Adrenal gland (tissue), 9 donors: ENCODE measurements at regions not wholly inside any gene's neighbourhood (a gene's known extent, or its start where the extent isn't known, plus 50 kb on each side); places are given as distances from the start of the nearest gene placed in this dataset.
"Not testable (repeated sequence)": the region's sequence is repeated elsewhere in the genome, so short reads cannot be mapped to it uniquely, and the experiment has no call there.

Experiments used
- DNase-seq, 7 donors: peaks; one replicate each; pipeline ENCODE4 v3.0.0-alpha.2; 2019 to 2020
- H3K27ac ChIP-seq, 5 donors: fragments of 200-600 bp; sonication (generic) in 4 of 5; 1 replicate in 3 of 5; 2 replicates in 2 of 5; pipeline versions ENCODE4 v1.5.1 to v1.8.0; 2016 to 2020; ENCODE audit warnings: mild to moderate bottlenecking in 1 of 5
- H3K27me3 ChIP-seq: fragments of 200-600 bp; 2 replicates; pipeline ENCODE4 v1.8.0; 2021
- H3K36me3 ChIP-seq, 2 donors: fragments of 200-600 bp; replicated peaks in 1 of 2; 1 replicate in 1 of 2; 2 replicates in 1 of 2; pipeline versions ENCODE4 v1.5.1 to v1.8.0; 2018 to 2022
- H3K4me1 ChIP-seq, 2 donors: fragments of 200-600 bp; replicated peaks in 1 of 2; 1 replicate in 1 of 2; 2 replicates in 1 of 2; pipeline versions ENCODE4 v1.5.1 to v1.8.0; 2018 to 2021
- H3K4me3 ChIP-seq, 4 donors: fragments of 200-600 bp; sonication (generic) in 3 of 4; one replicate each; pipeline ENCODE4 v1.5.1; 2016 to 2018
- H3K9me3 ChIP-seq, 3 donors: fragments of 200-600 bp; sonication (generic) in 1 of 3; replicated peaks in 1 of 3; 1 replicate in 2 of 3; 2 replicates in 1 of 3; pipeline versions ENCODE4 v1.5.1 to v1.8.0; 2016 to 2021
- CTCF ChIP-seq, 6 experiments: fragments of 450-650 bp in 4 of 6; fragments of 200-600 bp in 2 of 6; sonication (generic) in 1 of 6; IDR thresholded peaks; 1 replicate in 5 of 6; 2 replicates in 1 of 6; pipeline versions ENCODE4 v1.5.1 to v1.8.0; 2016 to 2021; ENCODE audit warnings: antibody characterized with exemption in 6 of 6, mild to moderate bottlenecking in 2 of 6, moderate library complexity in 1 of 6
- POLR2A ChIP-seq, 2 donors: fragments of 450-650 bp; IDR thresholded peaks; one replicate each; pipeline ENCODE4 v1.6.1; 2017; ENCODE audit warnings: antibody characterized with exemption in 2 of 2, mild to moderate bottlenecking in 2 of 2, moderate library complexity in 1 of 2
- WGBS, 4 donors: extraction: QIAGEN DNeasy Blood & Tissue Kit in 2 of 4; methylation state at CpG; one replicate each; pipeline versions ENCODE4 v1.1.5 to v1.1.7; 2013 to 2017; 5-methylcytosine and 5-hydroxymethylcytosine counted together
- intact Hi-C, 2 donors: fragments of 100-400 bp; cut with DNase I; formaldehyde crosslinking; loops; one replicate each; pipeline versions ENCODE4 v1.14.1 to v1.15.0; 2022 to 2023
- small RNA-seq, 2 donors: library from RNA; depleted of rRNA; stranded (forward); fragments of <200 nt; gene quantifications; one replicate each; pipeline ENCODE3, GENCODE V24; 2016
- donor health status: healthy with polysubstance abuse.
- donor health status: Bipolar disorder and iron deficiency.
- donor health status: DM: yes; HTN: yes; CAD: no.
- donor health status: DM: no; HTN: no; CAD: no.
- donor health status: DM: no; HTN: no; CAD: no.

- Histone ChIP-seq H3K36me3 (no peaks in the 10 kb centered on the region), H3K9me3 (no peaks in the 10 kb centered on the region), H3K4me1 (no peaks in the 10 kb centered on the region), H3K4me3 (no peak overlapping the region), H3K27ac (no peak overlapping the region), H3K27me3 (no peaks in the 10 kb centered on the region)
- TF ChIP-seq POLR2A (IDR thresholded peaks at IDR 0.05) (no peak), CTCF (IDR thresholded peaks at IDR 0.05) (no peak)
- 83 to 87% (median 85%) methylated on average over 27 to 30 of the region's 30 CpGs for WGBS, 4 donors
- intact Hi-C loops = no loop called here
- DNase-seq = peak in 1 of 7 donors; percentile 53
Observed at GRCh38 chr15:21261965-21262850, 178.1 kb downstream of the POTEB3 start.

DNA sequence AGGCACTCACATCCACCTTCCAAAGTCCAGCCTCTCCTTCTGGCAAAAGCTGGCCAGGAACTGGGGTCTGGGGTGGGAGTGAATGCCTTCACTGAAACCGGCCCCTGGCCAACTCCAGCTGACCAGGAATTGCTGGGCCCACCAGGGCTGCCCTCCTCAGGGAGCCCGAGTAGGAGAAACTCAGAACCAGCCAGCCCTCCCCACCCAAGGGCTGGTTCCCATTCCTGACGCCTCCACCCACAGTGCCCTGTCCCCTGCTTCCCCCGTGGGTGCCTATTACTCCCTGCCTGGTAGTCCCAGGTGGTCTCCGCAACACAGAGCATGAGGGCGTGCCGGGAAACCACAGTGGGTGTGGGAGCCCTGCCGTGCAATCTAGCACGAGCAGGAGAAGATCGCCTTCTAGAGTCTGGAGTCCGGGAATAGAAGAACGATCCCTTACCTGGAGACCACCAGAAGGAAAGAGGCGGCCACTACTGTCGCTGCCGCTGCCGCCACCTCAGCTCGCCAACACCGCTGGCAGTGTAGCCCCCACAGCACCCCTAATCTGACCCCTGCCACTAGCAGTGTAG, 178.8 kb downstream of the POTEB3 start:
- no peak for DNase-seq
- Histone ChIP-seq H3K27me3 (no peaks in the 10 kb centered on the region), H3K36me3 (no peaks in the 10 kb centered on the region), H3K4me1 (no peaks in the 10 kb centered on the region), H3K4me3 (no peak overlapping the region), H3K27ac (no peak overlapping the region), H3K9me3 (no peaks in the 10 kb centered on the region)
- 80 to 89% (median 83%) methylated on average over 18 of the region's 18 CpGs for WGBS, 4 donors
- no peak for TF ChIP-seq POLR2A (IDR thresholded peaks at IDR 0.05)
- no peak for TF ChIP-seq CTCF (IDR thresholded peaks at IDR 0.05)
- intact Hi-C loops = no loop called here

GRCh38 chr15:21260966-21261395, 179.3 kb downstream of the POTEB3 start:
- Histone ChIP-seq H3K27me3 (no peaks in the 10 kb centered on the region), H3K4me3 (no peak overlapping the region), H3K36me3 (no peaks in the 10 kb centered on the region), H3K9me3 (no peaks in the 10 kb centered on the region), H3K4me1 (no peaks in the 10 kb centered on the region), H3K27ac (no peak overlapping the region)
- TF ChIP-seq CTCF (IDR thresholded peaks at IDR 0.05) (no peak), POLR2A (IDR thresholded peaks at IDR 0.05) (no peak)
- DNase-seq = no peak
- intact Hi-C loops = no loop called here
- WGBS, 4 donors = 76 to 82% (median 78%) methylated on average over 15 of the region's 15 CpGs

DNA sequence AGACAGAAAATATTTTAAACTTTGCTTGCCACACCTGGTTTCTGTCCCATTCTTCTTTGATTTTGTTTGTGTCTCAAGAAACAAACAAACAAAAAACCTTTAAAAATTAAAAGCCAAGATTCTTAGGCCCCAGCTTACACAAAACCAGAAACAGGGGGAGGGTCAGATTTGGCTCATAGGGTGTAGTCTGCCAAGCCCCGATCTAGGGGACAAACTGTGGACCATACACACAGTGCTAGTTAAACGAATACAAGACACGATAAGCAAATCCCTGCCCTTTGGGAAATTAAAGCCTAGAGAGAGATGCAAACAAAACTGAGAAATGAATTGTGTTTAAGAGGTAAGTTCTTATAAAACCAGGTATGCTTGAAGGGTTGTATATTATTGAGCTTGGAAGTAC, 181.7 kb downstream of the POTEB3 start:
- H3K27me3 ChIP-seq, H3K9me3 ChIP-seq, DNase-seq, H3K4me1 ChIP-seq, H3K27ac ChIP-seq, intact Hi-C loops, H3K36me3 ChIP-seq, H3K4me3 ChIP-seq: not testable (repeated sequence)
- WGBS, 4 donors = 71 to 79% (median 71%) methylated on average over 3 of the region's 3 CpGs

GRCh38 chr15:21249508-21250019, 190.7 kb downstream of the POTEB3 start:
- intact Hi-C loops = not testable (repeated sequence)

More at GRCh38 chr15:21249508-21250019, 190.7 kb downstream of the POTEB3 start:
- H3K9me3 ChIP-seq, DNase-seq, H3K36me3 ChIP-seq, H3K4me3 ChIP-seq, H3K27me3 ChIP-seq, H3K27ac ChIP-seq, H3K4me1 ChIP-seq: not testable (repeated sequence)
- 63 to 75% (median 66%) methylated on average over 4 to 5 of the region's 5 CpGs for WGBS, 4 donors

Small RNA genes lying in the stretch of these regions (small RNA-seq; reads per million reads assigned to genes)
- gene RNU6-1235P = 0 reads per million in 2 donors
